H1 (cell line): ENCODE measurements at regions not wholly inside any gene's neighbourhood (a gene's known extent, or its start where the extent isn't known, plus 50 kb on each side); places are given as distances from the start of the nearest gene placed in this dataset.

Experiments used
- CTCF ChIA-PET: fragments of 300-600 bp; sonication (Branson Sonifier 250); formaldehyde crosslinking; loops from one replicate; lab custom pipeline; 2021; ENCODE audit not compliant: partially characterized antibody; lab: Charles Lee
- POLR2A ChIA-PET: fragments of 300-600 bp; sonication (Branson Sonifier 250); formaldehyde crosslinking; loops from one replicate; lab custom pipeline; 2021; ENCODE audit warnings: inconsistent platforms; ENCODE audit not compliant: partially characterized antibody; lab: Charles Lee
- DNase-seq, 2 experiments: peaks; one replicate each; pipeline versions ENCODE4 v3.0.0 to v3.0.0-alpha.2; 2010 to 2022; ENCODE audit warnings: low spot score in 2 of 2, low read depth in 1 of 2, mixed read lengths in 1 of 2
- FAIRE-seq: peaks from 2 replicates; lab custom pipeline; 2011; peaks lifted over from hg19 to GRCh38; lab: Jason Lieb, UNC
- H2AFZ ChIP-seq: 2 replicates; pipeline ENCODE4 v1.8.1; 2012; ENCODE audit warnings: low read length, inconsistent platforms
- H2AK5ac ChIP-seq: 2 replicates; pipeline ENCODE4 v1.6.1; 2013; ENCODE audit warnings: low read depth, low read length
- H2BK120ac ChIP-seq: replicated peaks from 2 replicates; pipeline ENCODE3; 2013; ENCODE audit warnings: low read depth, low read length, inconsistent platforms
- H2BK12ac ChIP-seq: 2 replicates; pipeline ENCODE4 v1.6.1; 2013; ENCODE audit warnings: low read depth, low read length
- H2BK15ac ChIP-seq: 2 replicates; pipeline ENCODE4 v1.6.1; 2013; ENCODE audit warnings: low read length
- H2BK20ac ChIP-seq: 2 replicates; pipeline ENCODE4 v1.6.1; 2013; ENCODE audit warnings: low read length
- H2BK5ac ChIP-seq: 2 replicates; pipeline ENCODE4 v1.6.1; 2013; ENCODE audit warnings: low read depth, low read length
- H3K14ac ChIP-seq: 2 replicates; pipeline ENCODE4 v1.6.1; 2013; ENCODE audit warnings: inconsistent platforms; ENCODE audit not compliant: insufficient read length
- H3K18ac ChIP-seq: 2 replicates; pipeline ENCODE4 v1.6.1; 2013; ENCODE audit warnings: low read length; ENCODE audit errors: extremely low read depth
- H3K23ac ChIP-seq: 2 replicates; pipeline ENCODE4 v1.6.1; 2013; ENCODE audit warnings: inconsistent platforms; ENCODE audit not compliant: insufficient read length
- H3K23me2 ChIP-seq: 2 replicates; pipeline ENCODE4 v1.6.1; 2013; ENCODE audit warnings: low read depth, low read length
- H3K27ac ChIP-seq: 2 replicates; pipeline ENCODE4 v1.6.1; 2011; ENCODE audit warnings: low read depth, low read length, inconsistent platforms
- H3K27me3 ChIP-seq, 4 experiments: replicated peaks in 1 of 4; 1 replicate in 1 of 4; 2 replicates in 3 of 4; pipeline versions ENCODE4 v1.6.1 to v1.8.1; 2011 to 2013; ENCODE audit warnings: low read length in 3 of 4, mild to moderate bottlenecking in 3 of 4, inconsistent platforms in 2 of 4, mixed read lengths in 2 of 4, moderate library complexity in 1 of 4; ENCODE audit not compliant: control insufficient read depth in 3 of 4, insufficient read depth in 3 of 4; ENCODE audit errors: extremely low read depth in 1 of 4
- H3K36me3 ChIP-seq, 4 experiments: 2 replicates each; pipeline versions ENCODE4 v1.6.1 to v1.8.1; 2011 to 2013; ENCODE audit warnings: mild to moderate bottlenecking in 4 of 4, low read length in 3 of 4, moderate library complexity in 2 of 4, control low read depth in 1 of 4, inconsistent platforms in 1 of 4; ENCODE audit not compliant: insufficient read depth in 4 of 4, control insufficient read depth in 2 of 4
- H3K4ac ChIP-seq: replicated peaks from 2 replicates; pipeline ENCODE3; 2013; ENCODE audit warnings: low read length, low read depth, mixed read lengths, inconsistent platforms; ENCODE audit not compliant: insufficient read length
- H3K4me1 ChIP-seq, 4 experiments: replicated peaks in 1 of 4; 1 replicate in 1 of 4; 2 replicates in 3 of 4; pipeline versions ENCODE4 v1.6.1 to v1.8.1; 2011 to 2013; ENCODE audit warnings: low read length in 3 of 4, inconsistent platforms in 2 of 4, mixed read lengths in 1 of 4; ENCODE audit not compliant: insufficient read depth in 4 of 4, control insufficient read depth in 3 of 4
- H3K4me2 ChIP-seq, 2 experiments: 2 replicates each; pipeline versions ENCODE4 v1.6.1 to v1.8.1; 2011 to 2013; ENCODE audit warnings: low read depth in 2 of 2, low read length in 2 of 2, control low read depth in 1 of 2, inconsistent platforms in 1 of 2, mild to moderate bottlenecking in 1 of 2; ENCODE audit not compliant: insufficient read depth in 1 of 2
- H3K4me3 ChIP-seq, 4 experiments: fragments of 200-600, 300-600 bp in 1 of 4; sonication (generic), shearing (Covaris generic), sonication (Bioruptor Twin) in 1 of 4; 2 replicates each; pipeline versions ENCODE4 v1.5.1 to v1.8.1; 2011 to 2016; ENCODE audit warnings: low read length in 4 of 4, low read depth in 3 of 4, control low read depth in 2 of 4, inconsistent platforms in 2 of 4, mild to moderate bottlenecking in 2 of 4, mixed read lengths in 1 of 4, moderate library complexity in 1 of 4; ENCODE audit not compliant: insufficient read depth in 2 of 4; ENCODE audit errors: extremely low read depth in 1 of 4
- H3K56ac ChIP-seq: replicated peaks from 2 replicates; pipeline ENCODE3; 2013; ENCODE audit warnings: low read depth, mild to moderate bottlenecking, mixed read lengths, low read length, inconsistent platforms; ENCODE audit not compliant: insufficient read length
- H3K79me1 ChIP-seq: 2 replicates; pipeline ENCODE4 v1.6.1; 2013; ENCODE audit warnings: low read depth, low read length, control low read depth
- H3K79me2 ChIP-seq, 2 experiments: 2 replicates each; pipeline versions ENCODE4 v1.6.1 to v1.8.1; 2012 to 2013; ENCODE audit warnings: low read length in 2 of 2, mild to moderate bottlenecking in 2 of 2, inconsistent platforms in 1 of 2; ENCODE audit not compliant: insufficient read depth in 2 of 2, control insufficient read depth in 1 of 2
- H3K9ac ChIP-seq, 4 experiments: replicated peaks in 1 of 4; 1 replicate in 1 of 4; 2 replicates in 3 of 4; pipeline versions ENCODE4 v1.6.1 to v1.8.1; 2011 to 2013; ENCODE audit warnings: low read depth in 3 of 4, low read length in 3 of 4, control low read depth in 2 of 4, mild to moderate bottlenecking in 2 of 4, moderate library complexity in 2 of 4, inconsistent platforms in 1 of 4; ENCODE audit errors: extremely low read depth in 1 of 4
- H3K9me3 ChIP-seq, 2 experiments: 2 replicates each; pipeline versions ENCODE4 v1.6.1 to v1.8.1; 2012 to 2013; ENCODE audit warnings: mild to moderate bottlenecking in 2 of 2, moderate library complexity in 2 of 2, control low read depth in 1 of 2, inconsistent platforms in 1 of 2, low read depth in 1 of 2, low read length in 1 of 2, mixed read lengths in 1 of 2; ENCODE audit not compliant: insufficient read depth in 2 of 2
- H4K20me1 ChIP-seq, 2 experiments: replicated peaks in 1 of 2; 2 replicates each; pipeline versions ENCODE3 to v1.8.1; 2011 to 2013; ENCODE audit warnings: inconsistent platforms in 2 of 2, low read length in 2 of 2, mild to moderate bottlenecking in 1 of 2; ENCODE audit not compliant: insufficient read depth in 2 of 2, control insufficient read depth in 1 of 2
- H4K5ac ChIP-seq: 2 replicates; pipeline ENCODE4 v1.6.1; 2013; ENCODE audit warnings: low read length, low read depth, mixed read lengths, inconsistent platforms; ENCODE audit not compliant: insufficient read length
- H4K8ac ChIP-seq: 2 replicates; pipeline ENCODE4 v1.8.0; 2013; ENCODE audit warnings: mild to moderate bottlenecking, moderate library complexity, low read length, inconsistent platforms; ENCODE audit not compliant: insufficient read depth; ENCODE audit errors: extremely low read depth
- H4K91ac ChIP-seq: replicated peaks from 2 replicates; pipeline ENCODE3; 2013; ENCODE audit warnings: low read length, mixed read lengths, inconsistent platforms; ENCODE audit not compliant: insufficient read length
- BACH1 ChIP-seq: IDR thresholded peaks from 2 replicates; pipeline ENCODE4 v1.6.1; 2012; ENCODE audit warnings: low read length, improper control_type of control experiment
- CHD2 ChIP-seq: IDR thresholded peaks from 2 replicates; pipeline ENCODE4 v1.6.1; 2012; ENCODE audit warnings: low read length, improper control_type of control experiment
- EGR1 ChIP-seq: IDR thresholded peaks from 2 replicates; pipeline ENCODE4 v1.6.1; 2011; ENCODE audit warnings: low read depth, low read length, borderline replicate concordance
- EP300 ChIP-seq, 2 experiments: IDR thresholded peaks; 1 replicate in 1 of 2; 2 replicates in 1 of 2; pipeline ENCODE4 v1.6.1; 2011 to 2012; ENCODE audit warnings: low read depth in 2 of 2, low read length in 2 of 2, mild to moderate bottlenecking in 2 of 2, borderline replicate concordance in 1 of 2, inconsistent platforms in 1 of 2, moderate library complexity in 1 of 2
- EZH2 ChIP-seq: fragments of 200-600 bp; sonication (generic); IDR thresholded peaks from 2 replicates; pipeline ENCODE4 v1.7.1; 2012; ENCODE audit warnings: low read depth, mild to moderate bottlenecking, moderate library complexity, low read length, inconsistent platforms; ENCODE audit not compliant: severe bottlenecking
- HDAC6 ChIP-seq: IDR thresholded peaks from one replicate; pipeline ENCODE4 v1.7.1; 2012; ENCODE audit warnings: low read depth, mild to moderate bottlenecking, inconsistent platforms, low read length, moderate library complexity
- PHF8 ChIP-seq: fragments of 200-600 bp; sonication (generic); conservative IDR thresholded peaks from 2 replicates; pipeline ENCODE4 v1.7.1; 2012; ENCODE audit warnings: low read depth, mild to moderate bottlenecking, inconsistent platforms, low read length, moderate library complexity
- RBBP5 ChIP-seq: IDR thresholded peaks from 2 replicates; pipeline ENCODE4 v1.7.1; 2012; ENCODE audit warnings: low read depth, mild to moderate bottlenecking, inconsistent platforms, low read length, moderate library complexity, borderline replicate concordance
- SIN3A ChIP-seq, 2 experiments: IDR thresholded peaks in 1 of 2; conservative IDR thresholded peaks in 1 of 2; 2 replicates each; pipeline ENCODE4 v1.6.1; 2011 to 2012; ENCODE audit warnings: low read length in 2 of 2, improper control_type of control experiment in 1 of 2, low read depth in 1 of 2, mild to moderate bottlenecking in 1 of 2
- SRF ChIP-seq: IDR thresholded peaks from 2 replicates; pipeline ENCODE4 v1.6.1; 2011; ENCODE audit warnings: mild to moderate bottlenecking, low read depth, low read length, moderate library complexity
- TAF1 ChIP-seq: IDR thresholded peaks from 2 replicates; pipeline ENCODE4 v1.6.1; 2011; ENCODE audit warnings: mild to moderate bottlenecking, low read depth, low read length
- TAF7 ChIP-seq: optimal IDR thresholded peaks from 2 replicates; pipeline ENCODE3; 2011; ENCODE audit warnings: low read depth, mild to moderate bottlenecking, inconsistent platforms, low read length, moderate library complexity, borderline replicate concordance
- WGBS, 2 experiments: shearing (Covaris generic) in 1 of 2; methylation state at CpG; one replicate each; pipeline versions ENCODE4 v1.1.6 to v1.1.7; 2013 to 2015; ENCODE audit warnings: low lambda C conversion rate in 2 of 2, mixed read lengths in 2 of 2, inconsistent platforms in 1 of 2, low coverage in 1 of 2, missing lambda C conversion rate in 1 of 2; ENCODE audit not compliant: insufficient replicate concordance in 2 of 2, insufficient coverage in 1 of 2, insufficient read length in 1 of 2; ENCODE audit errors: extremely low coverage in 1 of 2, missing lambda C conversion rate in 1 of 2; 5-methylcytosine and 5-hydroxymethylcytosine counted together

DNA sequence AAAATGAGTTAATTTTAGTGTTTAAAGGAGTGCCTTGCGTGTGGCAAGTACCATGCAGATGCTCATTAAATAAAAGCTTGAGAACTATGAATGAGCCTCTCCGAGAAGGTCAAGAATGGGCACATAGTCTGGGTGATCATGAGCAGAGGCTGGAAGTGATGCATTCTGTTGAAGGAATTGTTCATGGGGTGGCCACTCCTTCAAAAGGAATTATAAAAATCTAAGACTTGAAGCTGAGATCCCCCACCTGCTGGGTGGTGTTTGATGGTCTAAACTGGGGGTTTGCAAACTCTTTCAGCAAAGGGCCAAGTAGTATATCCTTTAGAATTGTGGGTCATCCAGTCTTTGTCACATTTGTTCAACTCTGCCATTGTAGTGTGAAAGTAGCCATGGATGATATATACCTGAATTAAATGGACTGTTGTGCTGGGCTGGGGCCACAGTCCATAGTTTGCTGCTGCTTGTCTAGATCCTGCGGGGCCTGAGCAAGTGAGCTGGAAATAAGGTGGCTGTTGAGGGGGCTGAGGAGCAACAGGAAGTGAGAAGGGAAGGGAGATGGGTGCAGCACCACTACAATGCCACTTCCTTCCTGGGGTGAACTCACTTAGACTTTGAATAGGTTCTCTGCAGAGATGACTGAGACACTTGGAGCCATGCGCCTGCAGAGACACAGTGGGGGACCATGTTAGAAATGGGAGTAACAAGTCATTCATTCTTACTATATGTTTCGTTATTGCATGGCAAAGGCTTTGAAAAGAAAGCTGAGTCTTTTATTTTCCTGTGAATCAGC, 179.0 kb downstream of the SNX19 start:
- H3K27ac ChIP-seq, result no peak overlapping the region
- TF ChIP-seq EP300 (IDR thresholded peaks at IDR 0.05; ENCODE audit: borderline replicate concordance in 1 of 2, low read depth in 2 of 2, low read length in 2 of 2) (no peak), CHD2 (no peak), TAF1 (no peak), TAF7 (no peak), SIN3A (conservative IDR thresholded peaks at IDR 0.05 in 1 of 2, IDR thresholded peaks at IDR 0.05 in 1 of 2; ENCODE audit: low read depth in 1 of 2, low read length in 2 of 2) (no peak), SRF (no peak), HDAC6 (no peak), BACH1 (no peak), RBBP5 (no peak), EZH2 (no peak), EGR1 (no peak), PHF8 (no peak)

More for the DNA sequence above, 179.0 kb downstream of the SNX19 start:
- no peaks in the 10 kb centered on the region for H3K79me1 ChIP-seq
- no peak overlapping the region for H4K8ac ChIP-seq
- H3K79me2 ChIP-seq, result no peaks in the 10 kb centered on the region
- POLR2A ChIA-PET, result interaction anchor here (1.4 kb wide), 1 partner anchor 12 kb away, joined by 3 read pairs; no protein-coding TSS in a partner anchor
- H3K9ac ChIP-seq, result no peak overlapping the region
- CTCF ChIA-PET, result interaction anchor here (1.1 kb wide), 1 partner anchor 241 kb away, joined by 5 read pairs; no protein-coding TSS in a partner anchor
- H3K23me2 ChIP-seq, result no peaks in the 10 kb centered on the region
- 90% methylated on average over 5 of the region's 5 CpGs; no CpG with 5 or more reads in 1 of the 2 experiments for WGBS, 2 experiments
- DNase-seq (no peak), FAIRE-seq (no peak)
- no peak overlapping the region for H4K91ac ChIP-seq
- peaks cover 0 to 3% (median 0%) of the 10 kb centered on the region in 4 experiments; a peak in 1 of 8 replicates for H3K36me3 ChIP-seq
- no peak overlapping the region for H3K4me3 ChIP-seq
- no peak overlapping the region for H2BK15ac ChIP-seq
- no peak overlapping the region for H4K5ac ChIP-seq
- no peak overlapping the region for H2BK5ac ChIP-seq
- H3K18ac ChIP-seq, result no peak overlapping the region
- no peak overlapping the region for H2BK12ac ChIP-seq
- peaks cover 9 to 10% of the 10 kb centered on the region in 2 experiments; a peak in 3 of 4 replicates for H3K9me3 ChIP-seq
- no peak overlapping the region for H3K14ac ChIP-seq
- no peaks in the 10 kb centered on the region for H4K20me1 ChIP-seq
- no peak overlapping the region for H3K4ac ChIP-seq
- no peak overlapping the region for H3K23ac ChIP-seq
- no peak overlapping the region for H3K4me2 ChIP-seq
- no peak overlapping the region for H3K56ac ChIP-seq
- no peaks in the 10 kb centered on the region for H3K27me3 ChIP-seq
- H2BK20ac ChIP-seq, result no peak overlapping the region
- H2AK5ac ChIP-seq, result no peak overlapping the region
- H2BK120ac ChIP-seq, result no peak overlapping the region
- H2AFZ ChIP-seq, result no peak overlapping the region
- peaks cover 0 to 4% (median 0%) of the 10 kb centered on the region in 4 experiments; a peak in 1 of 7 replicates for H3K4me1 ChIP-seq
